ENCODE measurements at regions not wholly inside any gene's neighbourhood (a gene's known extent, or its start where the extent isn't known, plus 50 kb on each side); places are given as distances from the start of the nearest gene placed in this dataset.
A peak's percentile ranks its signal among the peaks of the same experiment; 100 is the strongest.
"Not testable (repeated sequence)": the region's sequence is repeated elsewhere in the genome, so short reads cannot be mapped to it uniquely, and the experiment has no call there.

DNA sequence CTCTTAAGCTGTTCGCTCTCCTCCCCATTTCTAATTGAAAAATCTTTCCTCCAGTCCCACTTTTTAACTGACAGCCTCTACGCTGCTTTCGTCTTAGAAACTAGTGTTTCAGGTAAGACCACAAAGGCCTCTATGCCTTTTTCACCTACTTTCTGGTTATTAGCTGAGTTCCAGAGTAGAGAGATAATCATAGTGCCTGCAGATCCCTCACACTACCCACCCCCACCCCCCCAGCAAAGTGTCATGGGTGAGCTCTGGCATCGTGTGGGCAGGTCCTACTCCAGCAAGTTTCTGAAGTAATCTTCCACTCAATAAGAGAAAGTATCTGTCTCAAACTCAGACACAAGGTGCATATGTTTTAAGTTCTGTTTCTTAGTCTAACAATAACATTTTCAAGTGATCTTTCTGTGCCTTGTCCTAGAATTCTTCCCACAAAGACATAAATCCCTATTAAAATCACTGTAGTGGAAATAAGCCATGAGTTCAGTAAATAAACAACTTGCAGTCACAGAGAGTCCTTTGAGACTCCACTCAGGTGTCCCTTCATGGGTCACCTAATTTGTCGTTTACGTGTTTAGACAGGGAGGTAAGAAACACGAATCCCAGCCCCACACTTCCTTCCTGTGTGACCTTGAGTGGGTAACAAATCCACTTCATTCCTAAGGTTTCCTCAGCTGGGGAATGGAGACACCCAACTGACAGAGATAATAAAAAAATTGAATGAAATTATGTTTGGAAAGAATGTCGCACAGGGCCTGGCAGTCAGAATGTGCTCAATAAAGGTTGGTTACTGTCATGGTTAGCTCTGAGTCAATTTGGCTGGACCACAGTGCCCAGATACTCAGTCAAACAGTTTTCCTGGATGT lies 228.9 kb upstream of the CAND1 start:
- no peak for DNase-seq (ENCODE audit: low read depth)

DNA sequence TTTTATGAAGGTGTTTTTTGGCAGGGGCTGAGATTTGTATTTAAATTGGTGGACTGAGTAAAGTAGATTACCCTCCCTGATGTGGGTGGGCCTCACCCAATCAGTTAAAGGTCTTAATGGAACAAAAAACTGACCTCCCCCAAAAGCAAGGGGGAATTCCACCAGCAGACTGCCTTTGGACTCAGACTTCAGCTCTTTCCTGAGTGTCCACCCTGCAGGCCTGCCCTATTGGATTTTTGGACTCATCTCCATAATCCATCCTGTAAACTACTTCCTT lies 228.4 kb upstream of the CAND1 start:
- no peak for DNase-seq (ENCODE audit: low read depth)

DNA sequence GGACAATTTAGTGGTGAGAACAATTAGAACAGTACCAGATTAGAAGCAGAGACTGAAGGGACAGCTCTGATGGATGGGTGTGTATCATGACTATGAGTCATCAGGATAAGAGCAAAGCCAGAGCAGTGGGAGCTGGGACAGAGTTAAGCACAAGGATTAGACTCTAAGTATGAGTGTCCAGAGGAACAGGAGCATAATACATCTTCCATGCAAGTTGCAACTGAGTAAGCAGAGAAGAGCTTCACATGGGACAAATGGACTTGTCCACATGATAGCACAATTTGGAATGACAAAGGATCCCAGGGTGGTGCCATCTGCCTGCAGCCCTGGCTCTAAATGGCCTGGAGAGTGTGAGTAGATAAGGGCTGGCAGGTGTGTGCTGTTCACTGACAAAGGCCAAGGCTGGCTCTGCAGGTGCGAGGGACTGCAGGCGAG lies 226.4 kb upstream of the CAND1 start:
- no peak for DNase-seq (ENCODE audit: low read depth)

DNA sequence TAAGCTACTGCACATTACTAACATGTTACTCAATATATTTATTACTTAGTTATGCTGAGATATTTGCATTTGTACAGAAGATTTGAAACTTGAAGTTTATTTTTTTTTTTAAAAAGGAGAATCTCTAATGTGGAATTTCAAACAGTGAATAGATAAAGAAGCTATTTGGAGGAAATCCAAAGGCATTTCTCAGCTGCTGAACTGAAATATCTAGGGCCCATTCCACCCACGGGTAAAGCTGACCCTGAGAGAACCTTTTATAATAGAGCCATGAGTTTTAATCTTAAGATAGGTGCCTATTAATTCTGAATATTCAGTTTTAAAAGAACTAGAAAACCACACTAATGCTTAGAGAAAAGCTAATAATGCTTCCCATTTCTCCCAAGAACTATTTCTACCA lies 225.4 kb upstream of the CAND1 start:
- DNase-seq (ENCODE audit: low read depth), result no peak

- DNase-seq (ENCODE audit: low read depth), result no peak
Observed at GRCh38 chr12:67045650-67046049, 223.5 kb upstream of the CAND1 start.

DNA sequence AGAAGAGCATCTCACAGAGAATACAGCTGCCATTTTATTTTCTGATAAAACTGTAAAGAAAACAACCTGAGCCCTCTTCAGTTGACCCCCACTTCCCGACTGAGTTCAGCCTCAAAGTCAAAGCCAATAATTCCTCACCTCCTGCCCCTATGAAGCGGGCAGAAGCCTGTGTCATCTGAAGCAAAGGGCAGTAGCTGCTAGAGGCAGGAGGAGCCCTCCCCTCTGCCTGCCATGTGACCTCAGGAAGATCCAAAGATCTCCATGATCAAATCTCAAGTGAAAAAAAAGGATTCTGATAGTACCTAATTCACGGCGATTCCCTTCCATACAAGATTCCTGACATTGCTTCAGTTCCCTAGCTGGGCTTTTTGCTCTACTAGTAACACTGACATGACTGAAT lies 223.1 kb upstream of the CAND1 start:
- DNase-seq (ENCODE audit: low read depth), result no peak

GRCh38 chr12:67047634-67048033 lies 221.5 kb upstream of the CAND1 start:
- no peak for DNase-seq (ENCODE audit: low read depth)

GRCh38 chr12:67048371-67048770 lies 220.8 kb upstream of the CAND1 start:
- DNase-seq (ENCODE audit: low read depth), result no peak

DNA sequence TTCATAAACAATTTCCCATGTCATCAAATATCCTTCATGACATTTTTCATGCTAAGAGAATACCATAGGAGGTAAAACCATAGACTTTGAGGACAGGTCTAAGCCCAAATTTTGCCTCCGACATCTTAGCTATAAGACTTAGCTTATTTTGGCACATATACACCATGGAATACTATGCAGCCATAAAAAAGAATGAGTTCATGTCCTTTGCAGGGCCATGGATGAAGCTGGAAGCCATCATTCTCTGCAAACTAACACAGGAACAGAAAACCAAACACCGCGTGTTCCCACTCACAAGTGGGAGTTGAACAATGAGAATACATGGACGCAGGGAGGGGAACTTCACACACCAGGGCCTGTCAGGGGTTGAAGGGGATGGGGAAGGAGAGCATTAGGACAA lies 220.0 kb upstream of the CAND1 start:
- not testable (repeated sequence) for DNase-seq (ENCODE audit: low read depth)

DNA sequence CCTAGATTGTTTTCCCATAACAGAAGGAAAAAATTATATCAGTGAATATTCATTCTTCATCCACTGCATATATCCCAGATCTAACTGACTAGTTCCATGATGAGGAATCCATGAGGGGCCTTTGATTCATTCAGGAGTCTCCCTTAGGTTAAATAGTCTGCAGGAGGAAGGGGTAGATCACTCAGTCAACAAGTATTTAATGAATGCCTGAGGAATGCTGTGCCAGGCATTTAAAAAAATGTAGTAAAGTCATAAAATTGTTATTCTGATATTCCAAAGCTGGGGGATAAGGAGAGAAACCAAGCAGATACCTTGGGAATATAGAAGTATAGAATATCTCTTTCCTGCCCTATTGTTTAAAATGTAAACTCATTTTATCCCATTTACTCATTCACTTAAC lies 216.2 kb upstream of the CAND1 start:
- DNase-seq (ENCODE audit: low read depth), result no peak

DNA sequence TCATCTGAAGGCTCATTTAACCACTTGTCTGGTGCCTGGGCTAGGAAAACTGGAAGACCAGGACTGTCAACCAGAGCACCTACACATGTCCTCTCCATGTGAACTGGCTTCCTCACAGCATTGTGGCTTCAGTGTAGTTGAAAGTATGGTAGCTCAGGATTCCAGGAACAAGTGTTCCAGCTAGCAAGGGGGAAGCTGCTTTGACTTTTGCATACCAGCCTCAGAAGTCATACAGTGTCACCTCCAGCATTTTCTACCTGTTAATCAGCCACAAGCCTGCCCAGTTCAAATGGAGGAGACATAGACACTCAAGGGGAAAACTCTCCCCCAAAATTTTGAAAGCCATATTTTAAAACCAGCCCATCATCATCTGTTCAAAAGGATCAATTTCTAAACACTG lies 212.8 kb upstream of the CAND1 start:
- no peak for DNase-seq (ENCODE audit: low read depth)

GRCh38 chr12:67057072-67057471 lies 212.1 kb upstream of the CAND1 start:
- DNase-seq (ENCODE audit: low read depth), result no peak

DNA sequence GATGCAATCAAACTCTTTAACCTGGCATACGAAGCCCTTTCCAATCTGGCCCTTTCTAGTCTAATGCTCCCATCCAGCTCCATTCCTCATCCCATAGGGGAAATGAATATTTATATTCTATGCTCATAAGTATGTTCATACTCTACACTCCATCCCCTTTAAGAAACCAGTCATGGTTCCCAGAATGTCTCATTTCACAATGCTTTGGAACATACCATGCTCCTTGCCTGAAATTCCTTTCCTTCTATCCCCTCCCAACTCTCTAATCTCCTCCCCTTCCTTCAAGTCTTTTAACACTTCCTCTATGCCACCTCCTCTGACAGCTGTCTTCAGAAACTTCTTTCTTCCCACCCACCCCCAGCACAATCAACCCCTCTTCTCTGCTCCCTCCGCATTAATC lies 207.0 kb upstream of the CAND1 start:
- no peak for DNase-seq (ENCODE audit: low read depth)

GRCh38 chr12:67067453-67068203 lies 201.5 kb upstream of the CAND1 start:
- DNase-seq (ENCODE audit: low read depth), result no peak

DNA sequence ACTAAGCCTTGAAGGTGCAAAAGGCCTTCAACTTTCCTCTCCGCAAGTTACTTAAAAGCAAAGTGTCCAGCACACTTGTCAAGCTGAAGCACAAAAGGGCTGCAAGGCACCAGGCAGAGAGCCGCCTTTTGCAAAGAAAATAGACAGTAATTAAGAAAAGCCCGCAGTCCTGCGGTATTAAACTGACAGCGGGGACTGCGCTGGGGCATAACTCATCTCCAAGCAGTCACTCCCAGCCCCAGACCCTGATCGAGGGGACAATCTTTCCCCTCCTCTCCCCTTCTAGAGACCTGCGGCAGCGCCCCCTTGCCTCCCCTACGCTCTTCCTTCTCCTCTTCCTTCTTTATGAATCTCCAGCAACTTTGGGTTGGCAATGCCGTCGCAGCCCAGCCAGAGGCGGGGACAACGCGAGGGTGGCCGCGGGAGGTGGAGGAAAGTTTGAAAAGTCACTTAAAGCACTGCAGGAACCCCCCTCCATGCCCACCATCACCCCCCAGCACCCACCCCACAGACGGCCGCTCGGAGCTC lies 200.9 kb upstream of the CAND1 start:
- no peak for DNase-seq (ENCODE audit: low read depth)

GRCh38 chr12:67068761-67069450 lies 200.3 kb upstream of the CAND1 start:
- peak; percentile 39 for DNase-seq (ENCODE audit: low read depth)

DNA sequence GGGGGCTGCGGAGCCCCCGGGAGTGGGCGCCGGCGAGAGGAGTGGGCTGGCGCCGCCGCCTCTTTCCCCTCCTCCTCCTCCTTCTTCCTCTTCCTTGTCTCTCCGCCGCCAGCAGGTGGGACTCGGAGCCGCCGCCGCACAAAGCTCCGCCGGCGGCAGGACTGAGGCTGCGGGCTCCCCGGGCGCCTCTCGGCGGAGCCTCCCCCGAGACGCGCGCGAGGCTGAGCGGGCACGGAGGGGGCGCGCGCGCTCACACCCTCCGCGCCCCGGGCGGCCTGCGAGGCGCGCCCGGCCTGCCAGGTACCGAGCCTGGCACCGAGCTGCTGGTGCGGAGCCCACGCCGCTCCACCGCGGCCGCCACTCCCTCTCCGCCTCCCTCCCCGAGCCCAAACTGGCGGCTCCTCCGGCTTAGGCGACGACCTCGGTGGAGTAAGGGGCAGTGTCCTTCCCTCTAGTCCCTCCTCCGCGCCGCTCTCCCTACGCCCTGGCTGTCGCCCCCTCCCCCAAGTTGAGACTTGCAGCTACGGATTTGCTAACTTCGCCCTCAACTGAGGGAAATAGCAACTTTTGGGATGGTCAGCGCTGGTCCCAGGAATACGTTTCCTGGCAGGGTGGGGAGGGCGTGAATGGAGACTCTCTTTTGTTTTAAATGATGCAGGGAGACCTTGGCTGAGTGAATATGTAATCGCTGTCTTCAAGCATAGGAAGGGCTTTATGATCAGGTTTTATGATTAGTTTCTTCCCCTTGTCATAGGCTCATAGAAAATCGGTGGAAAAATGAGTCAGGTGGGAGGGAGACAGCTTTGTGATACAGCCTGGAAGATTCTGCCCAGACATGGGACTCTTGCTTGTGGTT lies 199.5 kb upstream of the CAND1 start:
- peak; percentile 39 for DNase-seq (ENCODE audit: low read depth)

GRCh38 chr12:67070307-67070600 lies 198.9 kb upstream of the CAND1 start:
- no peak for DNase-seq (ENCODE audit: low read depth)

- DNase-seq (ENCODE audit: low read depth), result no peak
Observed at GRCh38 chr12:67070604-67071003, 198.6 kb upstream of the CAND1 start.

DNA sequence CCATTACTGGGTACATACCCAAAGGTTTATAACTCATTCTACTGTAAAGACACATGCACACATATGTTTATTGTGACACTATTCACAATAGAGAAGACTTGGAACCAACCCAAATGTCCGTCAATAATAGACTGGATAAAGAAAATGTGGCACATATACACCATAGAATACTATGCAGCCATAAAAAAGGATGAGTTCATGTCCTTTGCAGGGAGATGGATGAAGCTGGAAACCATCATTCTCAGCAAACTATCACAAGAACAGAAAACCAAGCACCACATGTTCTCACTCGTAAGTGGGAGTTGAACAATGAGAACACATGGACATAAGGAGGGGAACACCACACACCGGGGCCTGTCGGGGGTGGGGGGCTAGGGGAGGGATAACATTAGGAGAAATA lies 196.9 kb upstream of the CAND1 start:
- not testable (repeated sequence) for DNase-seq (ENCODE audit: low read depth)

- DNase-seq (ENCODE audit: low read depth), result no peak
Observed at GRCh38 chr12:67073336-67073735, 195.8 kb upstream of the CAND1 start.

GRCh38 chr12:67074072-67074471 lies 195.1 kb upstream of the CAND1 start:
- DNase-seq (ENCODE audit: low read depth), result no peak

All from activated T-cell treated with anti-CD3 and anti-CD28 coated beads for 48 hours (primary cell).